GM18867 (cell line): ENCODE measurements at regions not wholly inside any gene's neighbourhood (a gene's known extent, or its start where the extent isn't known, plus 50 kb on each side); places are given as distances from the start of the nearest gene placed in this dataset.
"Not testable (repeated sequence)": the region's sequence is repeated elsewhere in the genome, so short reads cannot be mapped to it uniquely, and the experiment has no call there.

Experiments used
- ATAC-seq: cut with Tn5 transposase; IDR thresholded peaks from one replicate; pipeline ENCODE4 v1.9.1; 2021; ENCODE audit warnings: mild to moderate bottlenecking, moderate library complexity; ENCODE audit not compliant: unreplicated experiment

GRCh38 chr1:227508431-227508830 lies 54.9 kb upstream of the ZNF678 start:
- ATAC-seq = no peak

GRCh38 chr1:227506490-227507393 lies 56.6 kb upstream of the ZNF678 start:
- ATAC-seq = not testable (repeated sequence)

GRCh38 chr1:227496045-227496444 lies 67.3 kb upstream of the ZNF678 start:
- ATAC-seq = not testable (repeated sequence)

GRCh38 chr1:227493863-227494551 lies 69.3 kb upstream of the ZNF678 start:
- ATAC-seq = not testable (repeated sequence)

GRCh38 chr1:227490478-227490877 lies 72.9 kb upstream of the ZNF678 start:
- no peak for ATAC-seq

GRCh38 chr1:227490001-227490400 lies 73.4 kb upstream of the ZNF678 start:
- ATAC-seq = no peak

- ATAC-seq = no peak
Observed at GRCh38 chr1:227489572-227489971, 73.8 kb upstream of the ZNF678 start.

GRCh38 chr1:227487606-227488005 lies 75.8 kb upstream of the ZNF678 start:
- ATAC-seq = no peak

GRCh38 chr1:227486559-227486958 lies 76.8 kb upstream of the ZNF678 start:
- ATAC-seq = no peak

GRCh38 chr1:227482023-227482299 lies 81.4 kb upstream of the ZNF678 start:
- ATAC-seq = no peak

GRCh38 chr1:227474072-227474471 lies 89.3 kb upstream of the ZNF678 start:
- not testable (repeated sequence) for ATAC-seq

GRCh38 chr1:227472772-227473171 lies 90.6 kb upstream of the ZNF678 start:
- ATAC-seq = no peak

GRCh38 chr1:227470688-227471087 lies 92.7 kb upstream of the ZNF678 start:
- no peak for ATAC-seq

- ATAC-seq = no peak
Observed at GRCh38 chr1:227469708-227470107, 93.6 kb upstream of the ZNF678 start.

GRCh38 chr1:227466039-227466645 lies 97.2 kb upstream of the ZNF678 start:
- ATAC-seq = no peak

GRCh38 chr1:227465256-227465655 lies 98.1 kb upstream of the ZNF678 start:
- ATAC-seq = no peak

GRCh38 chr1:227459977-227460376 lies 103.4 kb upstream of the ZNF678 start:
- ATAC-seq = no peak

GRCh38 chr1:227459326-227459841 lies 104.0 kb upstream of the ZNF678 start:
- ATAC-seq = no peak

GRCh38 chr1:227454686-227455085 lies 108.7 kb upstream of the ZNF678 start:
- no peak for ATAC-seq

GRCh38 chr1:227453631-227454355 lies 109.6 kb upstream of the ZNF678 start:
- ATAC-seq = no peak

- no peak for ATAC-seq
Observed at GRCh38 chr1:227451954-227452353, 111.4 kb upstream of the ZNF678 start.
